Liver (tissue), 8 donors: ENCODE measurements at regions not wholly inside any gene's neighbourhood (a gene's known extent, or its start where the extent isn't known, plus 50 kb on each side); places are given as distances from the start of the nearest gene placed in this dataset.

Source experiments
- DNase-seq: peaks from one replicate; pipeline ENCODE4 v3.0.0-alpha.2; 2017; ENCODE audit warnings: low spot score
- H3K27ac ChIP-seq, 2 donors: one replicate each; pipeline ENCODE4 v1.7.0; 2013; ENCODE audit warnings: inconsistent platforms in 2 of 2, low read length in 2 of 2, control low read depth in 1 of 2, low read depth in 1 of 2, mild to moderate bottlenecking in 1 of 2
- H3K27me3 ChIP-seq, 4 donors: one replicate each; pipeline versions ENCODE4 v1.6.1 to v1.7.0; 2013; ENCODE audit warnings: low read length in 3 of 4, inconsistent platforms in 1 of 4, mild to moderate bottlenecking in 1 of 4, moderate library complexity in 1 of 4; ENCODE audit not compliant: control insufficient read depth in 4 of 4, insufficient read depth in 4 of 4
- H3K36me3 ChIP-seq, 4 donors: one replicate each; pipeline versions ENCODE4 v1.6.1 to v1.7.0; 2013; ENCODE audit warnings: low read length in 3 of 4, mild to moderate bottlenecking in 3 of 4, low read depth in 1 of 4, moderate library complexity in 1 of 4; ENCODE audit not compliant: control insufficient read depth in 4 of 4, insufficient read depth in 3 of 4
- H3K4me1 ChIP-seq, 4 donors: one replicate each; pipeline versions ENCODE4 v1.6.1 to v1.7.0; 2013; ENCODE audit warnings: low read length in 3 of 4, mild to moderate bottlenecking in 3 of 4, moderate library complexity in 1 of 4; ENCODE audit not compliant: control insufficient read depth in 4 of 4, insufficient read depth in 4 of 4
- H3K4me3 ChIP-seq, 3 donors: one replicate each; pipeline versions ENCODE4 v1.6.1 to v1.7.0; 2013; ENCODE audit warnings: low read length in 3 of 3, control low read depth in 1 of 3, low read depth in 1 of 3, mild to moderate bottlenecking in 1 of 3
- H3K9ac ChIP-seq, 2 donors: one replicate each; pipeline ENCODE4 v1.7.0; 2013; ENCODE audit warnings: low read length in 2 of 2, mild to moderate bottlenecking in 2 of 2, moderate library complexity in 2 of 2, control low read depth in 1 of 2, low read depth in 1 of 2
- H3K9me3 ChIP-seq, 4 donors: one replicate each; pipeline versions ENCODE4 v1.6.1 to v1.7.0; 2013; ENCODE audit warnings: low read length in 3 of 4; ENCODE audit not compliant: control insufficient read depth in 4 of 4
- ATF3 ChIP-seq: IDR thresholded peaks from 2 replicates; pipeline ENCODE4 v1.6.1; 2016; ENCODE audit warnings: antibody characterized with exemption
- EGR1 ChIP-seq, 2 donors: IDR thresholded peaks; 2 replicates each; pipeline ENCODE4 v1.6.1; 2016 to 2018; ENCODE audit warnings: antibody characterized with exemption in 2 of 2, low read depth in 2 of 2
- FOXA1 ChIP-seq: IDR thresholded peaks from 2 replicates; pipeline ENCODE4 v1.6.1; 2016; ENCODE audit warnings: antibody characterized with exemption
- FOXA2 ChIP-seq: IDR thresholded peaks from 2 replicates; pipeline ENCODE4 v1.6.1; 2016; ENCODE audit warnings: antibody characterized with exemption
- HNF4A ChIP-seq, 2 donors: conservative IDR thresholded peaks; 2 replicates each; pipeline ENCODE4 v1.6.1; 2016; ENCODE audit warnings: antibody characterized with exemption in 2 of 2, mild to moderate bottlenecking in 2 of 2
- HNF4G ChIP-seq: IDR thresholded peaks from 2 replicates; pipeline ENCODE4 v1.6.1; 2016; ENCODE audit warnings: antibody characterized with exemption
- JUND ChIP-seq, 2 donors: IDR thresholded peaks; 2 replicates each; pipeline ENCODE4 v1.6.1; 2016; ENCODE audit warnings: antibody characterized with exemption in 2 of 2
- MAX ChIP-seq: IDR thresholded peaks from 2 replicates; pipeline ENCODE4 v1.6.1; 2016; ENCODE audit warnings: antibody characterized with exemption
- NR2F2 ChIP-seq: IDR thresholded peaks from 2 replicates; pipeline ENCODE4 v1.6.1; 2016; ENCODE audit warnings: antibody characterized with exemption
- RAD21 ChIP-seq, 2 donors: IDR thresholded peaks; 2 replicates each; pipeline ENCODE4 v1.6.1; 2016; ENCODE audit warnings: antibody characterized with exemption in 2 of 2, mild to moderate bottlenecking in 2 of 2
- RXRA ChIP-seq, 2 donors: IDR thresholded peaks; 2 replicates each; pipeline ENCODE4 v1.6.1; 2017 to 2018; ENCODE audit warnings: antibody characterized with exemption in 2 of 2, mild to moderate bottlenecking in 1 of 2
- SP1 ChIP-seq: IDR thresholded peaks from 2 replicates; pipeline ENCODE4 v1.6.1; 2018; ENCODE audit warnings: antibody characterized with exemption, mild to moderate bottlenecking
- TAF1 ChIP-seq: conservative IDR thresholded peaks from 2 replicates; pipeline ENCODE4 v1.6.1; 2016; ENCODE audit warnings: antibody characterized with exemption, mild to moderate bottlenecking
- YY1 ChIP-seq: IDR thresholded peaks from 2 replicates; pipeline ENCODE4 v1.6.1; 2016; ENCODE audit warnings: antibody characterized with exemption, mild to moderate bottlenecking
- ZBTB33 ChIP-seq: IDR thresholded peaks from 2 replicates; pipeline ENCODE4 v1.6.1; 2016; ENCODE audit warnings: antibody characterized with exemption
- WGBS: extraction: QIAGEN DNeasy Blood & Tissue Kit; methylation state at CpG from one replicate; pipeline ENCODE4 v1.1.7; 2013; 5-methylcytosine and 5-hydroxymethylcytosine counted together
- TF ChIP-seq, protein P1 (sequence below): fragments of 150-350 bp; IDR thresholded peaks from 2 replicates; pipeline ENCODE4 v1.5.1; 2017; ENCODE audit warnings: improper control_type of control experiment, low read depth, low read length; ENCODE audit not compliant: missing input control
- TF ChIP-seq, protein P2 (sequence below): IDR thresholded peaks from 2 replicates; pipeline ENCODE4 v1.6.1; 2016; ENCODE audit warnings: antibody characterized with exemption, mild to moderate bottlenecking
- donor health status: healthy.
- donor health status: healthy.
- donor health status: healthy.
- donor health status: healthy.
- donor health status: healthy.

DNA sequence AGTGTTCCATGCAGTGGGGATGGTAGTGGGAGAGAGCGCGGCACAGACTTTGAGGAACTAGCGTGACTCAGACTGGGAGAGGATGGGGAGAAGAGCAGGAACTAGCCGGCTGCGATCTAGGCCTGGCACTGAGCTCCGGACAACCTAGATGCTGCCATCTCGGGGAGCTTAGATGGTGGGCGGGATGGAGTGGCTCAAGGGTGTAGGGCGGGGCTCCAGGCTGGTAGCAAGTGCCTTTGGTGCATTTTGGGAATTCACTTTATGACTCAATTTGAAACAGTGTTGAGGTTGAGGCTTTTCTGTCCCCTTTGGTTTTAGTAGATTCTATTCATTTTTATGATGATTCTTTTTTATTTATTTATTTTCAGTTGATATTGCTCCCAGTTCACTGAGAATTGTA lies 185.3 kb upstream of the GPR26 start:
- WGBS: 91% methylated on average over 9 of the region's 9 CpGs
- no peak for DNase-seq
- Histone ChIP-seq H3K9ac (no peak overlapping the region), H3K4me3 (no peak overlapping the region), H3K27ac (no peak overlapping the region), H3K4me1 (peaks cover 3 to 12% (median 11%) of the 10 kb centered on the region in 4 donors), H3K27me3 (no peaks in the 10 kb centered on the region), H3K9me3 (no peaks in the 10 kb centered on the region), H3K36me3 (no peaks in the 10 kb centered on the region)
- no peak for TF ChIP-seq TAF1
- TF ChIP-seq HNF4A (conservative IDR thresholded peaks at IDR 0.05): no peak
- TF ChIP-seq EGR1 (IDR thresholded peaks at IDR 0.05; ENCODE audit: low read depth in 2 of 2): no peak
- TF ChIP-seq JUND (IDR thresholded peaks at IDR 0.05): no peak

GRCh38 chr10:123484722-123485121 lies 181.4 kb upstream of the GPR26 start:
- no peak for DNase-seq
- no peak overlapping the region for H3K4me3 ChIP-seq
- H3K27ac ChIP-seq: no peak overlapping the region
- H3K9ac ChIP-seq: no peak overlapping the region
- no peaks in the 10 kb centered on the region for H3K36me3 ChIP-seq
- WGBS: 80% methylated on average over 2 of the region's 2 CpGs
- peaks cover 0 to 2% (median 0%) of the 10 kb centered on the region in 4 donors for H3K4me1 ChIP-seq
- no peaks in the 10 kb centered on the region for H3K27me3 ChIP-seq
- H3K9me3 ChIP-seq: no peaks in the 10 kb centered on the region
- no peak for TF ChIP-seq EGR1 (IDR thresholded peaks at IDR 0.05; ENCODE audit: low read depth in 2 of 2)
- TF ChIP-seq FOXA2: no peak
- no peak for TF ChIP-seq YY1
- TF ChIP-seq JUND (IDR thresholded peaks at IDR 0.05): no peak
- no peak for TF ChIP-seq ZBTB33
- TF ChIP-seq TAF1: no peak

GRCh38 chr10:123485341-123485960 lies 180.7 kb upstream of the GPR26 start:
- no peaks in the 10 kb centered on the region for H3K9me3 ChIP-seq

More at GRCh38 chr10:123485341-123485960, 180.7 kb upstream of the GPR26 start:
- Histone ChIP-seq H3K27ac (no peak overlapping the region), H3K36me3 (no peaks in the 10 kb centered on the region), H3K4me3 (no peak overlapping the region), H3K4me1 (peaks cover 0 to 2% (median 0%) of the 10 kb centered on the region in 4 donors), H3K27me3 (no peaks in the 10 kb centered on the region), H3K9ac (no peak overlapping the region)
- WGBS: 63% methylated on average over 7 of the region's 7 CpGs
- no peak for DNase-seq
- TF ChIP-seq RAD21 (IDR thresholded peaks at IDR 0.05) (no peak), ZBTB33 (no peak), FOXA1 (no peak), EGR1 (IDR thresholded peaks at IDR 0.05; ENCODE audit: low read depth in 2 of 2) (no peak), MAX (no peak), RXRA (IDR thresholded peaks at IDR 0.05) (no peak), HNF4A (conservative IDR thresholded peaks at IDR 0.05) (no peak), SP1 (no peak), YY1 (no peak), HNF4G (no peak), JUND (IDR thresholded peaks at IDR 0.05) (no peak), NR2F2 (no peak), ATF3 (no peak)
- TF ChIP-seq, protein P1, sequence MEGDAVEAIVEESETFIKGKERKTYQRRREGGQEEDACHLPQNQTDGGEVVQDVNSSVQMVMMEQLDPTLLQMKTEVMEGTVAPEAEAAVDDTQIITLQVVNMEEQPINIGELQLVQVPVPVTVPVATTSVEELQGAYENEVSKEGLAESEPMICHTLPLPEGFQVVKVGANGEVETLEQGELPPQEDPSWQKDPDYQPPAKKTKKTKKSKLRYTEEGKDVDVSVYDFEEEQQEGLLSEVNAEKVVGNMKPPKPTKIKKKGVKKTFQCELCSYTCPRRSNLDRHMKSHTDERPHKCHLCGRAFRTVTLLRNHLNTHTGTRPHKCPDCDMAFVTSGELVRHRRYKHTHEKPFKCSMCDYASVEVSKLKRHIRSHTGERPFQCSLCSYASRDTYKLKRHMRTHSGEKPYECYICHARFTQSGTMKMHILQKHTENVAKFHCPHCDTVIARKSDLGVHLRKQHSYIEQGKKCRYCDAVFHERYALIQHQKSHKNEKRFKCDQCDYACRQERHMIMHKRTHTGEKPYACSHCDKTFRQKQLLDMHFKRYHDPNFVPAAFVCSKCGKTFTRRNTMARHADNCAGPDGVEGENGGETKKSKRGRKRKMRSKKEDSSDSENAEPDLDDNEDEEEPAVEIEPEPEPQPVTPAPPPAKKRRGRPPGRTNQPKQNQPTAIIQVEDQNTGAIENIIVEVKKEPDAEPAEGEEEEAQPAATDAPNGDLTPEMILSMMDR: no peak
- TF ChIP-seq, protein P2, sequence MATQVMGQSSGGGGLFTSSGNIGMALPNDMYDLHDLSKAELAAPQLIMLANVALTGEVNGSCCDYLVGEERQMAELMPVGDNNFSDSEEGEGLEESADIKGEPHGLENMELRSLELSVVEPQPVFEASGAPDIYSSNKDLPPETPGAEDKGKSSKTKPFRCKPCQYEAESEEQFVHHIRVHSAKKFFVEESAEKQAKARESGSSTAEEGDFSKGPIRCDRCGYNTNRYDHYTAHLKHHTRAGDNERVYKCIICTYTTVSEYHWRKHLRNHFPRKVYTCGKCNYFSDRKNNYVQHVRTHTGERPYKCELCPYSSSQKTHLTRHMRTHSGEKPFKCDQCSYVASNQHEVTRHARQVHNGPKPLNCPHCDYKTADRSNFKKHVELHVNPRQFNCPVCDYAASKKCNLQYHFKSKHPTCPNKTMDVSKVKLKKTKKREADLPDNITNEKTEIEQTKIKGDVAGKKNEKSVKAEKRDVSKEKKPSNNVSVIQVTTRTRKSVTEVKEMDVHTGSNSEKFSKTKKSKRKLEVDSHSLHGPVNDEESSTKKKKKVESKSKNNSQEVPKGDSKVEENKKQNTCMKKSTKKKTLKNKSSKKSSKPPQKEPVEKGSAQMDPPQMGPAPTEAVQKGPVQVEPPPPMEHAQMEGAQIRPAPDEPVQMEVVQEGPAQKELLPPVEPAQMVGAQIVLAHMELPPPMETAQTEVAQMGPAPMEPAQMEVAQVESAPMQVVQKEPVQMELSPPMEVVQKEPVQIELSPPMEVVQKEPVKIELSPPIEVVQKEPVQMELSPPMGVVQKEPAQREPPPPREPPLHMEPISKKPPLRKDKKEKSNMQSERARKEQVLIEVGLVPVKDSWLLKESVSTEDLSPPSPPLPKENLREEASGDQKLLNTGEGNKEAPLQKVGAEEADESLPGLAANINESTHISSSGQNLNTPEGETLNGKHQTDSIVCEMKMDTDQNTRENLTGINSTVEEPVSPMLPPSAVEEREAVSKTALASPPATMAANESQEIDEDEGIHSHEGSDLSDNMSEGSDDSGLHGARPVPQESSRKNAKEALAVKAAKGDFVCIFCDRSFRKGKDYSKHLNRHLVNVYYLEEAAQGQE: no peak
